GM12892 (cell line): ENCODE measurements at regions not wholly inside any gene's neighbourhood (a gene's known extent, or its start where the extent isn't known, plus 50 kb on each side); places are given as distances from the start of the nearest gene placed in this dataset.
A peak's percentile ranks its signal among the peaks of the same experiment; 100 is the strongest.

Experiments used
- DNase-seq: peaks from one replicate; pipeline ENCODE4 v3.0.0; 2011; ENCODE audit not compliant: insufficient read length
- FAIRE-seq: peaks from 2 replicates; lab custom pipeline; 2011; peaks lifted over from hg19 to GRCh38; lab: Jason Lieb, UNC
- POLR2A ChIP-seq: IDR thresholded peaks from 2 replicates; pipeline ENCODE4 v1.6.1; 2011; ENCODE audit warnings: low read depth, low read length, control low read depth
- POLR2AphosphoS5 ChIP-seq: IDR thresholded peaks from 2 replicates; pipeline ENCODE4 v1.6.1; 2011; ENCODE audit warnings: low read depth, low read length, control low read depth
- TAF1 ChIP-seq: IDR thresholded peaks from 2 replicates; pipeline ENCODE4 v1.6.1; 2011; ENCODE audit warnings: low read depth, mild to moderate bottlenecking, control low read depth, low read length, borderline replicate concordance

DNA sequence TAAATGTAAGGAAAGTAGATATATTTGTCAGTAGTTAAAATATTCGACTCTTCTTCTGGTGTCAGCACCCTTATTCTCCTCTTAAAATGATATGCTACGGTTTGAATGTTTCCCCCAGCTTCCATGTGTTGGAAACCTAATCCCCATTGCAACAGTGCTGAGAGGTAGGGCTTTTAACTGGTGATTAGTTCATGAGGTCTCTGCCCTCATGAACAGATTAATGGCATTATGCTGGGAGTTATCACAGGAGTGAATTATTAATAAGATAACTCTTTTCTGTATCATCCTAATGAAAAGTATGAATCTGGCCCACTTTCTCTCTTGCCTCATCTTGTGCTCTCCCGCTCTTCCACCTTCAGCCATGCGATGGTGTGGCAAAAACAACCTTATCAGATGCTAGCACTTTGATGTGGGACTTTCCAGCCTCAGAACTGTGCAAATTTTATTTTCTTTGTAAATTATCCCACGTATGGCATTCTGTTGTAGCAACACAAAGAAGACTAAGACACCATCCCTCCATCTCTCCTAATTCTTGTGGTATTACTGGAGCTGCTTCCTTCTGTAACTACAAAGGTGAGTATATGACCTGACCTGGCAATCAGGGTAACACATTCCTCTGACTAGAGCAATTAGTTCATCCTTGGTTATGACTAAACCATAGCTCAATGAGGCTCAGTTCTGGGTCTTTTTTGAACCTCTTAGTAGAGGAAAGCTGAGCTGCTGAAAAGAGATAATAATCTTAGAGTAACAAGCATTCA lies 171.1 kb upstream of the TMEM196 start:
- TF ChIP-seq POLR2A (no peak), POLR2AphosphoS5 (no peak), TAF1 (no peak)
- DNase-seq = no peak
- FAIRE-seq = no peak

DNA sequence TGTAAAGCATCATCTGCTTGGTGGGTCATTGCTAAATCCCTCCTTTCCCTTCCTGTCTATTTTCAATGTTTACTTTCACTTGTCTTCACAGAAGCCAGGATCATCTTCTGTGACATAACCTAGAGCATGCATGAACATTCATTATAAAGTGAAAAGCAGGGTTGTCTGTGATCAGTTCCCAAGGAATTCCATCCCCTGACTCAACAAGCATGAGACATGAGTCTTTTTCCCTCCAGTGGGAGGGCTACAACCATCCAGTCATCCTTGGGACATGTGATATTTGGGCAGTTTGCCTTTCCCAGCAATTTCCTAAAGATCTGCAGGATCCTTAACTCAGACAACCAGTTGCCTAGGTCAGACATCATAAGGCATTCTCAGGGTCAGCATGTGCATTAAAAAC lies 166.3 kb upstream of the TMEM196 start:
- TF ChIP-seq POLR2AphosphoS5 (no peak), TAF1 (no peak), POLR2A (no peak)
- no peak for FAIRE-seq

DNA sequence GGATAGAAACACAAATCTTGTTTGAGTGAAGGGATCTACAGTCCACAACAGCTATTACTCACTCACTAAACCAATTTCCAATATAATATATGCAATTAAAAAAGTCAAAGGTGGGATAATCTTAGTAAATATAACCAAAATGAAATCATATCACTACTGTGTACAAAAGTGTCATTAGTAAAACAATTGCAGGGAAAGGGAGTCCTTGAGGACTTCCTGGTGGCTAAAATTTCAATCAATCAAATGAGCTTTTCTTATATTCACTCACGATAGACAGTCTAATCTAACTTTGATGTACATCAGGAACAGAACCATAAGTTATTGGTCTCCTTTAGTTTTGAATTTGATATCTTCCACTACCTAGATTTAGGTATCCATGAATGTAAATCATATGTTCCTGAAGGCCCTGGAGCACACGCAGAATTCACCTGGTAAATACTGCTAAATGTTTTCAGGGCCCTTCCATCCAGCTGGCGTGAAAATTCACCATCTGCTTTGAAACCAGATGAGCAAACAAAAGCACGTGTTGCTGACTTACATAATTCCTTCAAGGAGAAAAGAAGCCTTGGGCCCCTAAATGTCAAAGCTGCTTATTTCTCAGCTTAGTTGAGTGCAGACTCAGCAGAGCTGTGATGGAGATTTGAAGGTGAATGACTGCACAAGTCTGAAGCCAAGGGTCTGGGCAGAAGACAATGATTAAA lies 159.3 kb upstream of the TMEM196 start:
- no peak for DNase-seq
- FAIRE-seq = no peak
- no peak for TF ChIP-seq POLR2AphosphoS5
- no peak for TF ChIP-seq POLR2A
- TF ChIP-seq TAF1 = no peak

More for the DNA sequence above, 166.3 kb upstream of the TMEM196 start:
- no peak for DNase-seq

- DNase-seq (no peak), FAIRE-seq (no peak)
- no peak for TF ChIP-seq POLR2AphosphoS5
- no peak for TF ChIP-seq TAF1
Measured at GRCh38 chr7:19930851-19931250, 157.4 kb upstream of the TMEM196 start.

DNA sequence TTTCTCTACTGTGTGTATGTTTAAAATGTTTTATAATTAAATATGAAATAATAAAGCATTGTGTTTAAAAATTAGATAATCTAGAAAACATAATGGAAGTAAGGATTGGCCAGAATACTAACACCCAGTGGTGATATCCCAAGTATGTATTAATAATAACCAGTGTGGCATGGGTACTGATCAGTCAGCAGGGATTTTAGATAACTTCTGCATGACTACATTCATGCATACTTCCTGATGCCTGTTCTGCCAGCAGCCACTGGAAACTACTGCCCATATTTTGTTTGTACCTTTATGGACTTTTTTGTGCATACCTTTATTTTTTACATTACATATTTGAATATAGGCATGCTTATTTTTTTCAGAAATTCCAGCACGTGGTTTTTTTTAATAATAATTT lies 156.6 kb upstream of the TMEM196 start:
- FAIRE-seq = no peak
- TF ChIP-seq POLR2AphosphoS5 (no peak), POLR2A (no peak), TAF1 (no peak)

GRCh38 chr7:19928247-19928646 lies 154.8 kb upstream of the TMEM196 start:
- DNase-seq (peak; percentile 15), FAIRE-seq (no peak)
- no peak for TF ChIP-seq TAF1
- no peak for TF ChIP-seq POLR2AphosphoS5
- no peak for TF ChIP-seq POLR2A

More for the DNA sequence above, 156.6 kb upstream of the TMEM196 start:
- DNase-seq = no peak

GRCh38 chr7:19920705-19921104 lies 147.3 kb upstream of the TMEM196 start:
- no peak for DNase-seq
- no peak for TF ChIP-seq POLR2A
- TF ChIP-seq TAF1 = no peak
- TF ChIP-seq POLR2AphosphoS5 = no peak

GRCh38 chr7:19920166-19920565 lies 146.7 kb upstream of the TMEM196 start:
- FAIRE-seq (no peak), DNase-seq (no peak)
- TF ChIP-seq POLR2AphosphoS5 (no peak), TAF1 (no peak), POLR2A (no peak)

More at GRCh38 chr7:19920705-19921104, 147.3 kb upstream of the TMEM196 start:
- no peak for FAIRE-seq

GRCh38 chr7:19919261-19920095 lies 146.1 kb upstream of the TMEM196 start:
- no peak for FAIRE-seq
- no peak for DNase-seq
- no peak for TF ChIP-seq POLR2AphosphoS5
- no peak for TF ChIP-seq TAF1
- TF ChIP-seq POLR2A = no peak

DNA sequence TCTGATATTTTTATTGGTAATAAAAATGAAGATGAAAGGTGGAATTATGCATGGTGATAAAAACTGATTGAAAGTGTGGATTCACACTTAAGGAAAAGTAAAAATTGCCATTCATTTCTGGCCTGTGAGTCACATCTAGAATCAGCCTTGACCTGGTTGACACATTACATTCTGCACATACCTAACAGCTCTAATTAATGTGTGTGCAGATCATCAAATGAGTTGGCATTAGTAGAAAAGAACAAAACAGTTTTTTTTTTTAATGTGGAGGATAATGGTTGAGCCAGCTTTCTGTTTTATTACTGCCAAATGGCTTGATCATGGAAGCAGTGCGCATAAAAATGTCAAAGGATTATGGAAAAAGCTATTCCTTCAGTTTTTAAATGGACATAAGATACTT lies 142.6 kb upstream of the TMEM196 start:
- FAIRE-seq (no peak), DNase-seq (no peak)
- no peak for TF ChIP-seq POLR2A
- no peak for TF ChIP-seq TAF1
- no peak for TF ChIP-seq POLR2AphosphoS5

DNA sequence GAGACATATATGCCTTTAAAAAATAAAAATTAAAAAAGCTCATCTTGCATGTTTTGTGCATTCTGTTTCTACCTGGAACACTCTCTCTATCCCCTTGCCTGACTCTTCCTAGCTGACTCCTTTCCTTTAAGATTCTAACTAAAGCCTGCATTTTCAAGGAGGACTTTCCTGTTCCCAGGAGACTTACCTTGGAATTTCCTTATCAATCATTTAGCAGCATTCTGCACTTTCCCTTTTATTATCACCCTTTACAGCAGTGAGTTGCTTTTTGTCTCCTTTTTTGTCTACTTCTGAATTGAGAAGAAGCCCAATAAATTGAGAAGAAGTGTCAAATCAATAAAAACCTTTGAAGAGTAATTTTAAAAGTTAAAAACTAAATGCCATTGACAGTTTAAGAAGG lies 142.2 kb upstream of the TMEM196 start:
- no peak for TF ChIP-seq POLR2AphosphoS5
- no peak for TF ChIP-seq POLR2A
- TF ChIP-seq TAF1 = no peak
- FAIRE-seq (no peak), DNase-seq (no peak)
